NOMO-1 (cell line): ENCODE measurements at regions not wholly inside any gene's neighbourhood (a gene's known extent, or its start where the extent isn't known, plus 50 kb on each side); places are given as distances from the start of the nearest gene placed in this dataset.
"Not testable (repeated sequence)": the region's sequence is repeated elsewhere in the genome, so short reads cannot be mapped to it uniquely, and the experiment has no call there.

Experiments
- DNase-seq, 2 experiments: peaks; one replicate each; lab custom pipeline; 2025; ENCODE audit not compliant: unreplicated experiment in 2 of 2; lab: John Stamatoyannopoulos, UW

GRCh38 chr2:87311896-87312441 is 290.3 kb upstream of the PLGLB1 start:
- not testable (repeated sequence) for DNase-seq

DNA sequence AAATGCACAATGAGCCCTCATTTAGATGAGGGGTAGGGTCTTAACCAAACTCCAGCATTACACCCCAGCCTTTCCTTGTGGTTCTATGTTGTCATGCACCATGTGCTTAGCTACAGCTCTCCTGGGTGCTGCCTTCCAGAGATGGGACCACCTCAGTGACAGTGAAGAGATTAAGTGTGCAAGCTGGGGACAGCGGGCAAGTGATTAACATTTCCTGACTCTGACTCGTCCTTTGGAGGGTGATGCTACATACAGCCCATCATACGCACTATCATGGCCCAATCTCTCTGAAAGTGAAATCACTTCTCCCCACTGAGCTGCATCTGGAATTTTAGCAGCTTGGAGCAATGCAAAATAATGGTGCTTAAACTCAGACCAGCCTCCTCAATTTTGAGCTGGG is 293.0 kb upstream of the PLGLB1 start:
- DNase-seq: not testable (repeated sequence)

DNA sequence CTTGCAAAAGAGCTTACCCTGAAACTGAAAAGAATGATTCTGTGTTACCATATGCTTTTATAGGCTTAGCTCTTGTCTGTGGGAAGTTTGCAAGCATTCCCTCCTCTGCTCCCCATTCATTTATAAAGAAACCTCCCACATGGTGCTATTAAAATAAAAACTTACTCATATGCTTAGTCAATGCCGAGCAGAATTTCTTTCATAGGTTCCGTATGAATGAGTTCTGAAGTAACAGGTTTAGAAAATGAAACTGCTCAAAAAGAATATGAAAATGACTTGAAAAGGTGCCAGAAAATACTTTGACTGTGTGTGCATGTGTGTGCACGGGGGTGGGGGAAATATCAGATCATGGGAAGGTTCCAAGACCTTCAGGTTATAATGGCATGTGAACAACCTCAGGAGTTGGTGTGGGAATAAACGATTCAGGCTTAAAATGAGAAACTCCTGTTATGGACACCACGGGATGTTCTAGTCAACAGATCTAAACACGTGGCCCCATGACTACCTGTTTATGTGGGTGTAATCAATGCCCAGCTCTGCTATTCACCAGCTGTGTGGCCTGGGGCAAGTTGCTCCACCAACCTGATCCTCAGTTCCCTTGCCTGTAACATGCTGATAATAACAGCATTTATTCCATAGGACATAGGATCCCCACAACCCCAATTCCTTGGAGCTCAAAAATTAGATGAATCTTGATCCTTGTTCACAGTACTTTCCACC is 293.7 kb upstream of the PLGLB1 start:
- DNase-seq: not testable (repeated sequence)

DNA sequence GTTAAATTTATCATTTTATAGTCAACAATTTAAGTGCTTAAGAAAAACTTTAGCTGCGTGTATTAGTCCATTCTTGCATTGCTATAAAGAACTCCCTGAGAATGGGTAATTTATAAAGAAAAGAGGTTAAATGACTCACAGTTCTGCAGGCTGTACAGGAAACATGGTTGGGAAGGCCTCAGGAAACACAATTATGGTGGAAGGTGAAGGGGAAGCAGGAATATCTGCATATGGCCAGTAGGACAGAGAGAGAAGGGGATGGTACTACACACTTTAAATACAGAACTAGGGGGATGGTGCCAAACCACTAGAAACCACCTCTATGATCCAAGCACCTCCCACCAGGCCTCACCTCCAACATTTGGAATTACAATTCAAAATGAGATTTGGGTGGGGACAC is 295.5 kb upstream of the PLGLB1 start:
- DNase-seq: not testable (repeated sequence)

DNA sequence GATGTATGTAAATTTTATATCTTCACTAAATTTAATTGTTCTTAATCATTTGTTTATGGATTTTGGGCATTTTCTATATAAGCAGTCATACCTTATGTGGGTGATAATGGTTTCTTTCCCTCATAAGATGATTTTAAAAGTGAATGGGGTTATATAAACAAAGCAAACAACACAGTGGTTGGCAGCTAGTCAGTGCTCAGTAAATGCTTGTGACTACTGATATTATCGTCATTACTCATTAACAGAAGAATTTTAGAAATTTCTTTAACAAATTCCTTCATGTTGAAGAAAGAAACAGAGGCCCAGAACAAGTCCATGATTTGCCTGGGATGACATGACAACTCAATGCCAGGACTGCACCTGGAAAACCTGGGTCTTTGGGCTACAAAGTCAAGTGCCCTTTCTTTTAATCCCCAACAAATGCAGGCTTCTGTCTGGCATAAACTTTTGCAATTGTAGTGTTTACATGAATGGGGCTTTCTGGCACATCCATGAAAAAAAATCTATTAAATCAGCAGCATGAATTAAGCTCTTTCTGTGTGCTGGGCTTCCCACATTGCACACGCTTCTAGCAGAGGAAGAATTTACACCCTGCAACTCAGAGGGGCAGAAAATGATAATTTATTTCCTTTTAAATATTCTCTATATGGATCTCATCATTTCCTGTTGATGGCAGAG is 297.3 kb upstream of the PLGLB1 start:
- not testable (repeated sequence) for DNase-seq

- DNase-seq: not testable (repeated sequence)
Observed at GRCh38 chr2:87319705-87320104, 298.1 kb upstream of the PLGLB1 start.

GRCh38 chr2:87321201-87321600 is 299.6 kb upstream of the PLGLB1 start:
- DNase-seq: not testable (repeated sequence)

DNA sequence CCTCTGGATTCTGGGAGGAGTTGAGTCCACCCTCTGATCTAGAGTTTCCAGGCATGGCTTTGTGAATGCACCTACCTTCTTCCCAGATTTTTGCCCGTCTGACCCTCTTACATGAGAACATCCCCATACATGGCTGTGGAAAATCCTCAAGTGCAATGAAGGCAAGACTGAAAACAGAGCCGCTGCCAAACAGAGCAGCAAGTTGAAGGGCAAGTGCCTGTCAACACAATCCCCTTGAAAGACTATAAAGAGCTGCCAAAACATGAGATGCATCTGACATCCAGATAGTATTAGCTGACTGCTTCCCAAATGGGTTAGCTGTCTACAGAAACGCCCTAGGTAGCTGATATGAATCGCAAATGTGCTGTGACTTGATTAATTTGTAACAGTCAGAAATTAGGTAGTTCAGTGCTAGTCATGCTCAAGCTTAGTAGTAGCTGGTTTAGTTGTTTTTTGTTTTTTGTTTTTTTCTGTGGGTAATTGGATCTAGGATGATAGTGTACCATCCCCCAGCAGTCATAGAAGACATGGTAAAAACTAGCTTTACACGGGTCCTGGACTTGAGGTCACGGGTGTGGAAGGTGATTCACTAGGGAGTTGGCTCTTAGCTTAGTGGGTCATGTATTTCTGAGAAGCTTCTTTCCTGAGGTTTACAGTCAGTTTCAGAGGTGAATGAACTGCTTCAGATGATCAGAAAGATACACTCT is 302.8 kb upstream of the PLGLB1 start:
- not testable (repeated sequence) for DNase-seq

DNA sequence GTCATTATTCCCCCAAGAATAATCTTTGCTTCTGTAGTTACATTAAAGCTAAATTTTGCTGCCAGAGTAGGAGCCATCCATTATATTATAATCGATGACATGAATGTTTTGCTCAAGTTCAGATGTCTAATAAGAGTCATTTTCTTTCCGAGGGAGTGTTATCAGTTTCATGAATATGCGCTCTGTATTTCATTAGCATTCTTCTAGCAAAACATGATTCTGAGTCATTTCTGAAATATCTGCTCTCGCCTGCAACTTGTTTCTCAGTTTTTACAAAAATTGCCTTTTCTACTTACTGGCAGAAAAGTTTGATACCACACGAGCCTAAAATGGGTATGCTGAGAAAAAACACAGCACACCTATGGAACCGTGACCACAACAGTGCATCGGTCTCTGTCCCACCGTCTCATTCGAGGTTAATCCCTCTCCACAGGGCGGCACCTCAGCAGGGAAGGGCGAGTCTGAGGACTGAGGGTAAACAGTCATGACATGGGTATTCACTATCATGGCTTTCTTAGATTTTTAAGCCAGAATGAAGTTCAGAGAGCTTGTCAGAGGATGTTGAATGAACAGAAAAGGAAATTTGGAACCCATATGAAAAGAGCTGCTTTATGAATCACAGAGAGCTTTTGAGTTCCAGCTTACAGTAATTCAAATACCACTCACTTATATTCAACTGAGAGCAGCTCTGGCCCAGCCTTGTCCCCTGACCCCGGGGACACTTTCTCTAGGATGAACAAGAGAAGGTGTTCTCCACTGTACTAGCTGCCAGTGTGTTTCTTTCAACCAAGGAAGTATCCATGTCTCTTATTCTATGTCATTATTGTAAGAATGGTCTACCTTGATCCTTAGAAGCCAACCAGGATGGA is 303.6 kb upstream of the PLGLB1 start:
- DNase-seq: not testable (repeated sequence)

DNA sequence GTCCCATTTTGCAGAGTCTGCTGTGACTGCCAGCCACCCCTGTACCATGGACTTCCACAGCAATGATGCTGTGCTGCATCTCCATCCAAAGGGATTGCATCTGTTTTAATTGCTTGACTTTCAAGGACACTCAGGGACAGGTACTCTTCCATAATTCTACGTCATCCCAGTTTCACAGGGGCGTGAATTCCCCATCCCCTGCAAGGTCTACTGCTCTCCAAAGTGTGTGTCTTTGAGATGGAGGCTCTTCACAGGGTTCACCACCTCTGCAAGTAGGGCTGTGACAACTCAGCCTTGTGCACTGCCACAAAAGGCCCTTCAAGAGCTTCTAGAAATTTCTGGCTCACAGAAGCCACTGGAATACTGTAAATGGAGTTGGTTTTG is 304.3 kb upstream of the PLGLB1 start:
- not testable (repeated sequence) for DNase-seq

- DNase-seq: not testable (repeated sequence)
Observed at GRCh38 chr2:87326754-87327153, 305.1 kb upstream of the PLGLB1 start.

DNA sequence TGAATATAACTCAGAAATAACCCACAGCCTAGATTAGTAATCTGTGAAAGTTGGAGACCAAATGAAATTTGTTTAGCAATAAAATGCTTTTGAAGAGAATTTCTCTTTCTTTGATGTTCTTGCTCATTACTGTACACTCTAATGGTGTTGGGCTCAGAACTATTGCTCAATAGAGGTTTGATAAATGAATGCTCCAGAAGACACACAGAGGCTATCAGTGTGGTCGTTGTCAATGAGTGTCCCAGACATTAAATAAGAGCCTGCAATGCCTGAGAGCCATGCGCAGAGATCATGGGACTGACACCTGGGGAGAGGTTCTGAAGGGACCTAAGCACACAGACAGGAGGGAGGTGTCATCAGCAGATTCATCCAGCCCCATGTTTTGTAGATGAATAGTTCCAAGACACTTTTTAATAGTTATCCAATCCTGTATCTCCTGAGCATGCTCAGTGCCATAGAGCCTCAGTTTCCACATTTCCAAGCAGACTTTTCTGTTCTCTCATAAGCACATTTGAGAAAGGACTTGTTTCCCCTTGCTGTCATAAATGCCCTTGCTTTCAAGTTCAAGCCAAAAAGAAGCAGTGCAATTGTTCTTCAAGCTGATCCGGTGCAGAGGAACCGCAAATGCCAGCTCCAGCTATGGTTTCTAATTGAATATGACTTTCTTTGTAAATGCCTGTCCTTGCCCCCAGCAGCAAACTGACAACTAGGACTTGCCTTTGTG is 306.2 kb upstream of the PLGLB1 start:
- not testable (repeated sequence) for DNase-seq

DNA sequence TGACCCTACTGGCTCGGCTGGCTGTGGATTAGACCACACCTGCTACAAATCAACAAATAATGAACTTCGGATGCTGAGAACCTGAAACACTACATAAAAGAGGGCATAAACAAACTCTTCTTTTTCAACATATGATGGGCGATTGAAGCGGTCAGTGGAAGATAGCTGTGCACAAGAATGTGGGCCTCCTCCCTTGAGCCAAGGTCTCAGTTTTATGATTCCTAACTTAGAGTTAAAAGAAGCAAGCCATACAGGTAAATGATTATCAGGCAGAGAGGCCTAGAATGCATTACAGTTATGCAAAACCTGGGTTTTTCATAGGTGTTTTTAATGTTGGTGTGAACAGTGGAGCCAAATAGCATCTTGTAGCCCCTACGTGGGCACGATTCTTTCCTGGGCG is 307.9 kb upstream of the PLGLB1 start:
- not testable (repeated sequence) for DNase-seq

DNA sequence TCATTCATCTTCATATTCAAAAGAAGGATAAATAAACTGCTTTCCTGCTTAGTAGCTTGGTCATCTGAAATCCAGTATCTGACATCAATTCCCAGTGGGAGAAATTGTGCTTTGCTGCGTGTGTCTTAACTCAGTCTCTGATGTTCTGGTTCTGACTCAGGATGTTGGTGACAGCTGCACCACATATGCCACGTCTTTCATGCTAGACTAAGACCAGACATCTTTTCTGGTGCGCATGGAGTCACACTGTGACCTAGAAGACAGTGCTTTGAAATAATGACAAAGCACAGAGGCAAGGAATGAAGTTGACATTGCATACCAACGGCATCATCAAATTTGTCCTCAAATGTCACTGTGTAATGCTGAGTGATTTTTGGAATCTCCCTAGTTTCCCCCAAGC is 308.8 kb upstream of the PLGLB1 start:
- not testable (repeated sequence) for DNase-seq

DNA sequence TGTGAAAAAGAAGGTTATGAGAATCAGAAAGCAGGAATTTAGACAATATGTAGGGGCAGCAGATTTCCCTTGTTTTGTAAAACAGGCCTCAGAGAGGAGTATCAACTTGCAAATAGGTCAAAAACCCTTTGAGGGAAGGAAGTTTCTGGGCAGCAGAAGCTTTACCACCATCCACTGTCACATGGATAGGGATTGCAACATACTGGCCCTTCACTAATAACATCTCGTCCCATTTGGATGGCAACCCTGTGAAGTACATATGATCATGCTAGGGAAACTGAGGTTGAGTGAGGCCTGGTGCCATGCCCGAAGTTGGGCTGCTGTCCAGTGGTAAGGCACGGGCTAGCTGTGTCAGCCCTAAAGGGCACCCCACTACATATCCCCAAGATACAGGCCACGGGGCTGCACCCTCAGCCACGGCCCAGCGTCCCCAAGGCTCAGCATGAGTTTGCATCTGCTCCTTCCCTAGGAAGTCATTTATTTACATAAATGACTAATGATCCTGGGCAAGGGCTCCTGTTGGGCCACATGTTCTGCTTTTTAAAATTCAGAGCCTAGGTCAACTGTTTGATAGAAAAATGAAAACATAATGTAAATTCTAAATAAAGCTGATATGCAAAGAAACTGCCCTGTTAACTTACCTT is 310.4 kb upstream of the PLGLB1 start:
- DNase-seq: not testable (repeated sequence)

DNA sequence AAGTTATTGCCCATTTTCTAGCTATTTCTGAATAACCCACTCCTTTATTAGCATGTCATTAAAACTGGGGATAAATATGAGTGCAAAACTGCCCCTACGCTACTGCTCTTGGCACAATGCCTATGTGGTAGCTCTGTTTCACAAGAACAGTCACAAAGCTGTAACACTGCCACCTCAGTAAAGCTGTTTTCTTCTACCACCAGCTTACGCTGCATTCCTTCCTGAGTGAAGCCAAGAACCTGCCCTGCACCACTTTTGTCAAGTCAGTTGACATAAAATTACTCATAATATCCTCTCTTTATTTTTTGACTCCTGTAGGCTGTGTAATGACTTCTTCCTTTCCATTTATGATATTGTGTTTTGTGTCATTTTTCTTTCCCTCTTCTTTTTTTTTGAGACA is 313.2 kb upstream of the PLGLB1 start:
- not testable (repeated sequence) for DNase-seq

DNA sequence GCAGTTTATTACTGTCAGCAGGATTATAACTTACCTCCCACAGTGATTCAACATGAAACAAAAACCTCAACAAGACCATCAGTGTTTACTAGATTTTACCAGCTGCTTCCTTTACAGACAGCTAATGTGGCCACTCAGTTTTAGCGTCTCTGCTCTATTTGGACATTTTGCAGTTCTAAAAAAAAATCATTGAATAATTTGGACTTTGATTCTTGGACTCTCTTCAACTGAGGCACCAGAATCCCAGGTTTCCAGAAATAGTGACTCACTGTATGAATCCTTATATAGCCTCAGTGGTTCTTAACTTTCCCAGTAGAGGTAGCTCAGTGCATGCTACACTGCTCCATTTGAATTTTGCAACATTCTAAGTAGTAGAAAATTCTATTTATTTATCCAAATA is 317.4 kb upstream of the PLGLB1 start:
- DNase-seq: not testable (repeated sequence)

DNA sequence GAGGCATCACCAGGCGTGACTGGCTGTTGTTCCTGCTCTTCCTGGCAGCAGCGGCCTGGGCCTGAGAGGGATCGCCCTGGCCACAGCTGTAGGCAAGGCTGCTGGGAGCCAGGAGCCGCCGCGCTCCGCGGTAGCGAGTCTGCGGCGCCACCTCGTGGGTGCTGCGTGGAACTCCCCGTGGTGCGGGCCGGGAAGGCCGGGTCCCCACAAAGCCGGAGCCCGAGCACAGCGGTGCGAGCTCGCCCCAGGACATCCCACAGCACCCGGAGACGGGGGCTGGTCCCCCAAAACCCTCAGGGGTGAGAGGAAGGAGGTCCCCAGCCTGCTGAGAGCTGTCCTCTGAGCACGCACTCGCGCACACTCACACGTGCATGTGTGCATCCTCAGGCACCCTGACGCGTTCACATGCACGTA is 320.0 kb upstream of the PLGLB1 start:
- DNase-seq: not testable (repeated sequence)

- DNase-seq: not testable (repeated sequence)
Observed at GRCh38 chr2:87342175-87342574, 320.5 kb upstream of the PLGLB1 start.
